Fibroblast of lung (primary cell): ENCODE measurements at regions not wholly inside any gene's neighbourhood (a gene's known extent, or its start where the extent isn't known, plus 50 kb on each side); places are given as distances from the start of the nearest gene placed in this dataset.

Source experiments
- DNase-seq, 2 donors: peaks; one replicate each; pipeline versions ENCODE4 v3.0.0 to v3.0.0-alpha.2; 2010; ENCODE audit warnings: low read depth in 2 of 2
- H2AFZ ChIP-seq: 2 replicates; pipeline ENCODE4 v1.5.1; 2012; ENCODE audit warnings: low read length, control low read depth, inconsistent platforms
- H3K27ac ChIP-seq: 2 replicates; pipeline ENCODE4 v1.5.1; 2011; ENCODE audit warnings: low read length, control low read depth; ENCODE audit not compliant: insufficient read depth
- H3K27me3 ChIP-seq: 2 replicates; pipeline ENCODE4 v1.5.1; 2011; ENCODE audit warnings: mild to moderate bottlenecking, low read length; ENCODE audit not compliant: control insufficient read depth, insufficient read depth
- H3K36me3 ChIP-seq: 2 replicates; pipeline ENCODE4 v1.5.1; 2011; ENCODE audit warnings: low read length; ENCODE audit not compliant: control insufficient read depth, insufficient read depth
- H3K4me1 ChIP-seq: 2 replicates; pipeline ENCODE4 v1.5.1; 2011; ENCODE audit warnings: low read length; ENCODE audit not compliant: control insufficient read depth, insufficient read depth; ENCODE audit errors: extremely low read depth
- H3K4me2 ChIP-seq: 2 replicates; pipeline ENCODE4 v1.5.1; 2011; ENCODE audit warnings: low read length, control low read depth; ENCODE audit not compliant: insufficient read depth; ENCODE audit errors: extremely low read depth
- H3K4me3 ChIP-seq, 4 experiments: fragments of 200-600 bp in 1 of 4; sonication (generic) in 1 of 4; replicated peaks in 1 of 4; 2 replicates each; pipeline ENCODE4 v1.5.1; 2011 to 2016; ENCODE audit warnings: low read length in 4 of 4, low read depth in 3 of 4, mild to moderate bottlenecking in 3 of 4, control low read depth in 2 of 4, inconsistent platforms in 1 of 4, mixed read lengths in 1 of 4; ENCODE audit not compliant: insufficient read depth in 1 of 4; ENCODE audit errors: control extremely low read depth in 1 of 4
- H3K79me2 ChIP-seq: 2 replicates; pipeline ENCODE4 v1.5.1; 2012; ENCODE audit warnings: mild to moderate bottlenecking, low read length, inconsistent platforms; ENCODE audit not compliant: control insufficient read depth, insufficient read depth
- H3K9ac ChIP-seq: 2 replicates; pipeline ENCODE4 v1.5.1; 2011; ENCODE audit warnings: mild to moderate bottlenecking, low read length, control low read depth; ENCODE audit not compliant: insufficient read depth
- H3K9me3 ChIP-seq: 2 replicates; pipeline ENCODE4 v1.5.1; 2012; ENCODE audit warnings: low read depth, low read length; ENCODE audit not compliant: control insufficient read depth, insufficient read depth
- H4K20me1 ChIP-seq: 2 replicates; pipeline ENCODE4 v1.5.1; 2011; ENCODE audit warnings: low read length; ENCODE audit not compliant: control insufficient read depth, insufficient read depth; ENCODE audit errors: extremely low read depth
- EZH2 ChIP-seq: IDR thresholded peaks from 2 replicates; pipeline ENCODE4 v1.5.1; 2012; ENCODE audit warnings: low read length, control low read depth, mild to moderate bottlenecking; ENCODE audit errors: missing control alignments
- TF ChIP-seq, protein P1 (sequence below), 2 donors: IDR thresholded peaks in 1 of 2; conservative IDR thresholded peaks in 1 of 2; 1 replicate in 1 of 2; 2 replicates in 1 of 2; pipeline ENCODE4 v1.5.1; 2011 to 2012; ENCODE audit warnings: low read length in 2 of 2, control low read depth in 1 of 2, inconsistent platforms in 1 of 2, low read depth in 1 of 2, mild to moderate bottlenecking in 1 of 2

DNA sequence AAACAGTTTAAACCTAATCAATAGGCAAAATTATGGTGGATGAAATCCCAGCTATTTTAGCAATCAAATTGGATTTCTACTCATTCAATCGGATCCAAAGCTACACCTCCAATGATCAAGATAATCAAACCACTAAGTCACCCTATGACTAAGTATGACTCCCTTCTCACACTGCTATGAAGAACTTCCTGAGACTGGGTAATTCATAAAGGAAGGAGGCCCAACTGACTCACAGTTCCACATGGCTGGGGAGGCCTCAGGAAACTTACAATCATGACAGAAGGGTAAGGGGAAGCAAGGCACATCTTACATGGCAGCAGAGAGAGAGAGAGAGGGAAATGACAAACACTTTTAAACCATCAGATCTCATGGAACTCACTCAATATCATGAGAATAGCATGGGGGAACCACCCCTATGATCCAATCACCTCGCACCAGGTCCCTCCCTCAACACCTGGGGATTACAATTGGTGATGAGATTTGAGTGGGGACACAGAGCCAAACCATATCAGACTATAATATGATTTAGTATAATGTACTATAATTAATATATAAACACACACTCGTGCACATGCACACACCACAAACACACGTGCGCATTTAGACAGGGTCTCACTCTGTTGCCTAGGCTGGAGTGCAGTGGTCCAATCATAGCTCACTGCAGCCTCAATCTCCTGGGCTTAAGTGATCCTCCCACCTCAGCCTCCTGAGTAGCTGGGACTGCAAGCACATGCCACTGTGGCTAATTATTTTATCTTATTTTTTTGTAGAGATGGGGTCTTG, 213.6 kb upstream of the FOXK1 start:
- no peaks in the 10 kb centered on the region for H4K20me1 ChIP-seq
- no peaks in the 10 kb centered on the region for H3K79me2 ChIP-seq

GRCh38 chr7:4470246-4470645, 211.8 kb upstream of the FOXK1 start:
- no peaks in the 10 kb centered on the region for H3K27me3 ChIP-seq
- no peaks in the 10 kb centered on the region for H3K79me2 ChIP-seq
- no peaks in the 10 kb centered on the region for H3K36me3 ChIP-seq
- no peaks in the 10 kb centered on the region for H3K4me1 ChIP-seq
- H3K4me3 ChIP-seq: no peak overlapping the region
- no peak overlapping the region for H2AFZ ChIP-seq
- no peak overlapping the region for H3K4me2 ChIP-seq
- no peak for DNase-seq
- no peak overlapping the region for H3K27ac ChIP-seq
- H3K9me3 ChIP-seq: no peaks in the 10 kb centered on the region
- no peak for TF ChIP-seq EZH2
- TF ChIP-seq, protein P1, sequence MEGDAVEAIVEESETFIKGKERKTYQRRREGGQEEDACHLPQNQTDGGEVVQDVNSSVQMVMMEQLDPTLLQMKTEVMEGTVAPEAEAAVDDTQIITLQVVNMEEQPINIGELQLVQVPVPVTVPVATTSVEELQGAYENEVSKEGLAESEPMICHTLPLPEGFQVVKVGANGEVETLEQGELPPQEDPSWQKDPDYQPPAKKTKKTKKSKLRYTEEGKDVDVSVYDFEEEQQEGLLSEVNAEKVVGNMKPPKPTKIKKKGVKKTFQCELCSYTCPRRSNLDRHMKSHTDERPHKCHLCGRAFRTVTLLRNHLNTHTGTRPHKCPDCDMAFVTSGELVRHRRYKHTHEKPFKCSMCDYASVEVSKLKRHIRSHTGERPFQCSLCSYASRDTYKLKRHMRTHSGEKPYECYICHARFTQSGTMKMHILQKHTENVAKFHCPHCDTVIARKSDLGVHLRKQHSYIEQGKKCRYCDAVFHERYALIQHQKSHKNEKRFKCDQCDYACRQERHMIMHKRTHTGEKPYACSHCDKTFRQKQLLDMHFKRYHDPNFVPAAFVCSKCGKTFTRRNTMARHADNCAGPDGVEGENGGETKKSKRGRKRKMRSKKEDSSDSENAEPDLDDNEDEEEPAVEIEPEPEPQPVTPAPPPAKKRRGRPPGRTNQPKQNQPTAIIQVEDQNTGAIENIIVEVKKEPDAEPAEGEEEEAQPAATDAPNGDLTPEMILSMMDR (conservative IDR thresholded peaks at IDR 0.05 in 1 of 2, IDR thresholded peaks at IDR 0.05 in 1 of 2; ENCODE audit: low read depth in 1 of 2, low read length in 2 of 2): no peak
- no peaks in the 10 kb centered on the region for H4K20me1 ChIP-seq
- H3K9ac ChIP-seq: no peak overlapping the region

More for the DNA sequence above, 213.6 kb upstream of the FOXK1 start:
- DNase-seq: no peak
- Histone ChIP-seq H3K4me3 (no peak overlapping the region), H2AFZ (no peak overlapping the region), H3K27ac (no peak overlapping the region), H3K4me2 (no peak overlapping the region), H3K9me3 (no peaks in the 10 kb centered on the region), H3K4me1 (no peaks in the 10 kb centered on the region), H3K9ac (no peak overlapping the region), H3K27me3 (no peaks in the 10 kb centered on the region), H3K36me3 (no peaks in the 10 kb centered on the region)
- no peak for TF ChIP-seq EZH2
- TF ChIP-seq, protein P1 (conservative IDR thresholded peaks at IDR 0.05 in 1 of 2, IDR thresholded peaks at IDR 0.05 in 1 of 2; ENCODE audit: low read depth in 1 of 2, low read length in 2 of 2): no peak

DNA sequence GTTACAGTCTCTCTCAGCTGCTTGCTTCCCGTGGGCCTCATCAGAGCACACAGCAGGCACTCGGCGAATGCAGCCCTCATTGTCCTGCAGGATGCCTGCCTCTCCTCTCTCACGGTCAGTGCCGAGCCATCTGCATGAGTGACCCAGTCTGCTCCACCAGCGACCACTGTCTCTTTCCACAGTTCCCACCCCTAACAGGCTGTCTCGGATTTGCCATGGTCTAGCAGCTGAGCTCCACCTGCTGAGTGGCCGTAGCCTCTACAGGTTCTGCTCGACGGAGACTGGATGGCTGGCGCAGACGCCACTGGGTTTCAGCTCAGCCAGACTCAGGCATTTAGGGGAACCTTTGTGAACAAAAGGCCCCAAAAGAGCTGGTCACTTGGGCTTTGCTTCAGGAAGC, 209.4 kb upstream of the FOXK1 start:
- H4K20me1 ChIP-seq: no peaks in the 10 kb centered on the region
- TF ChIP-seq, protein P1 (conservative IDR thresholded peaks at IDR 0.05 in 1 of 2, IDR thresholded peaks at IDR 0.05 in 1 of 2; ENCODE audit: low read depth in 1 of 2, low read length in 2 of 2): no peak

More for the DNA sequence above, 209.4 kb upstream of the FOXK1 start:
- H3K79me2 ChIP-seq: no peaks in the 10 kb centered on the region
- H2AFZ ChIP-seq: no peak overlapping the region
- H3K27me3 ChIP-seq: no peaks in the 10 kb centered on the region
- no peak for DNase-seq
- H3K4me1 ChIP-seq: no peaks in the 10 kb centered on the region
- H3K4me2 ChIP-seq: no peak overlapping the region
- no peak overlapping the region for H3K9ac ChIP-seq
- no peak overlapping the region for H3K27ac ChIP-seq
- H3K9me3 ChIP-seq: no peaks in the 10 kb centered on the region
- H3K4me3 ChIP-seq: no peak overlapping the region
- H3K36me3 ChIP-seq: no peaks in the 10 kb centered on the region
